GM12872 (cell line): ENCODE measurements at regions not wholly inside any gene's neighbourhood (a gene's known extent, or its start where the extent isn't known, plus 50 kb on each side); places are given as distances from the start of the nearest gene placed in this dataset.

ENCODE experiments used
- TF ChIP-seq, protein P1 (sequence below): IDR thresholded peaks from 3 replicates; pipeline ENCODE4 v1.5.1; 2011; ENCODE audit warnings: low read depth, mild to moderate bottlenecking, low read length, moderate library complexity; ENCODE audit not compliant: insufficient read depth

DNA sequence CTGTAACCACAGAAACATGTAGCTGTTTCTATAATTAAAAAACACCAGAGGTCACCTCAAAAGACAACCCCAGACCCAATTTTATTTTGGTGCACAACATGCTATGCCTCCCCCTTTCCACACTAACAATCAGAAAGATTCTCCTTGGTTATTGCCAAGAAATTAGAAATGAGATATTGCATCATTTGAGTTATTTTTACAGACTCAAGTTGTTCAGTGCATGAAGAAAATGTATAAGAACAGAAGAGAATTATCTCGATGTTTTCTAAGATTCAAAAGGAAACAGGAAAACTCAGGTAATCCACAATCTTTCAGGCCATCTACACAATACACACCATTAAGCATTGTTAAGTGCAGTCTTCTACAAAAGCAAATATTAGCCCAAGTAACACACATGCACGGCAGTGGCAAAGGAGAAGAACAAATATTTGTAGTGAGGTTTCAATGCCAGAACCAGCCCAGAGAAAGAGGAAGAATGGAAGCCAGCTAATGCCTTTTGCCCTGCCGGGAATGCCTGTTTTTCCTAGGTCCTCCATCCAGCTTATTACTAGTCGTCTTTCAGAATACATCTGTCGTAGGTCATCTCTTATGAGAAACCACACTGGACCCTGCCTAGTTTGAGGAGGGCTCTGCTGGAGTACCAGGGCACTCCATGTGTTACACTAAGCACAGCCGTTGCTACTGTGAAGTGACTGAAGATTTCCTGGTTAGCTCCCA, 67.6 kb upstream of the C1GALT1 start:
- TF ChIP-seq, protein P1, sequence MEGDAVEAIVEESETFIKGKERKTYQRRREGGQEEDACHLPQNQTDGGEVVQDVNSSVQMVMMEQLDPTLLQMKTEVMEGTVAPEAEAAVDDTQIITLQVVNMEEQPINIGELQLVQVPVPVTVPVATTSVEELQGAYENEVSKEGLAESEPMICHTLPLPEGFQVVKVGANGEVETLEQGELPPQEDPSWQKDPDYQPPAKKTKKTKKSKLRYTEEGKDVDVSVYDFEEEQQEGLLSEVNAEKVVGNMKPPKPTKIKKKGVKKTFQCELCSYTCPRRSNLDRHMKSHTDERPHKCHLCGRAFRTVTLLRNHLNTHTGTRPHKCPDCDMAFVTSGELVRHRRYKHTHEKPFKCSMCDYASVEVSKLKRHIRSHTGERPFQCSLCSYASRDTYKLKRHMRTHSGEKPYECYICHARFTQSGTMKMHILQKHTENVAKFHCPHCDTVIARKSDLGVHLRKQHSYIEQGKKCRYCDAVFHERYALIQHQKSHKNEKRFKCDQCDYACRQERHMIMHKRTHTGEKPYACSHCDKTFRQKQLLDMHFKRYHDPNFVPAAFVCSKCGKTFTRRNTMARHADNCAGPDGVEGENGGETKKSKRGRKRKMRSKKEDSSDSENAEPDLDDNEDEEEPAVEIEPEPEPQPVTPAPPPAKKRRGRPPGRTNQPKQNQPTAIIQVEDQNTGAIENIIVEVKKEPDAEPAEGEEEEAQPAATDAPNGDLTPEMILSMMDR = no peak

DNA sequence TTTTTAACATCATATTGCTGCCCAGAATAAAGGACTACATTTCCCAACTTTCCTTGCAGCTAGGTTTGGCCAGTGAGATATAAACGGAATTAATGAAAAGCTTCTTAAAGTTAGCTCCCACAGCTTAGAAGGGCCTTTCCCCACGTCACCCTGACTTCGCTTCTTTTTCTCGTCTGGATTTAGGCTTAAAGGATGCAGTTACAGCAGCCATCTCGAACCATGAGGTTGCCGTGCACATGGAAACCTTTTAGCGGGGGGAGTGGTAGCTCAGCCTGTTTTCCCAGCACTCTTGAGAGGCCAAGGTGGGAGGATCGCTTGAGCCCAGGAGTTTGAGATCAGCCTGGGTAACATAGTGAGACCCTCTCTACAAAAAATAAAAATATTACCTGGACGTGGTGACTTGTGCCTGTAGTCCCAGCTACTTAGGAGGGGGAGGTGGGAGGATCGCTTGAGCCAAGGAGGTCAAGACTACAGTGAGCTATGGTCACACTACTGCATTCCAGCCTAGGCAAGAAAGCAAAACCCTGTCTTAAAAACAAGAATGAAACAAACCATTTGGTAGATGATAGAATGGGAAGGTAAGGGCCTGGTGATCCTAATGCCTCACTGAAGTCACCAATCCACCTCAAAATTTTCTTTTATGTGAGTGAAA, 64.3 kb upstream of the C1GALT1 start:
- TF ChIP-seq, protein P1 = no peak

DNA sequence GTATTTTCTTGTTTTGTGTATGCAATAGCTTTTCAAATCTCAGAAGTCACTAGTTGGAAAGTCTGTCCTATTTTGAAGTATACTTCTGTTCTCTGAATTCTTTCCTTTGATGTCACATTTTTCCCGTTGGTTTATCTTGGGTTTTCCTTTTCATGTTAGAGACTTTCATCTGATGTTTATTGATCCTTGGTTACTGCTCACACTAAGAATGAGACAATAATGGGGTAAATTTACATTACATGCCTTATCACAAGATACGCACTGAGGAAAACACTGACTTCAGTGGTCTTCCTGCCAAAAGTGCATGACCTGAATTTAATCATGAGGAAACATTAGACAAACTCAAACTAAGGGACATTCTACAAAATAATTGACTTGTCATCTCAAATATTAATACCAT, 63.5 kb upstream of the C1GALT1 start:
- TF ChIP-seq, protein P1 = no peak

DNA sequence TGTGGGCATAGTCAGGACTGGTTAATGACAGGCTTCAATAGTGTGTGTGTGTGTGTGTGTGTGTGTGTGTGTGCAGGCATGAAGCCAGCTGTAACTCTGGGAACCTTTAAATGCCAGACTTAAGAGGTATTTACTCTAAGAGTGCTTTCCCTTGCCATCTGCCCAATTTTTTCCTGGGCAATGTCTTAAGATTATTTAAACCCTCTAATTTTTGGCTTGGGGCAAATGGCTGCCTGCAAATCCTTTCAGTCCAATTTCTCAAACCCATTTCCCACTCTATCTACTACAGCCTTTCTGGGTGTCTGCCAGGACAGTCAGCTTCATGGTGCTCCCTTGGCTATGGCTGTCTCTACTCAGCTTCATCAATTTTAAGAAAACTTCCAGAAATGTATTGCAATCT, 62.6 kb upstream of the C1GALT1 start:
- TF ChIP-seq, protein P1 = no peak

DNA sequence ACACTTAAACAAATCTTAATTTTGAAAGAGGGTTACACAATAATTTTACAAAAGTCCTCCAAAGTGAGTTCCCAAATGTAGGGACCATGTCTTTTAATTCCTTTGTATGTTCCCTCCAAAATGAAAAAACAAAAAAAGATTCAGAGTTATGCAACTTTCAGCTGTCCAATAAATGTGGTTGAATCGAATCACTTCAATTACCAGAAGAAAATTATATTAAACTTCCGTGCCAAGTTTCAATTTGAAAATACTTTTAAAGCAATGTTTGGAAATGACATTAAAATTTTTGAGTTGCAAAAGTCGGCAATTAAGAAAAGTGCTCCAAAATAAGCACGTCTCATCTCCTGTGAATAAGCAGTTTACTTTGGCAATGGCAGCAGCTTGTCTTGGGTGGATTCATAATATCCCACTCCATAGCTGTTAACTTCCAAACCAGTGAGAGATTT, 60.3 kb upstream of the C1GALT1 start:
- TF ChIP-seq, protein P1 = no peak

DNA sequence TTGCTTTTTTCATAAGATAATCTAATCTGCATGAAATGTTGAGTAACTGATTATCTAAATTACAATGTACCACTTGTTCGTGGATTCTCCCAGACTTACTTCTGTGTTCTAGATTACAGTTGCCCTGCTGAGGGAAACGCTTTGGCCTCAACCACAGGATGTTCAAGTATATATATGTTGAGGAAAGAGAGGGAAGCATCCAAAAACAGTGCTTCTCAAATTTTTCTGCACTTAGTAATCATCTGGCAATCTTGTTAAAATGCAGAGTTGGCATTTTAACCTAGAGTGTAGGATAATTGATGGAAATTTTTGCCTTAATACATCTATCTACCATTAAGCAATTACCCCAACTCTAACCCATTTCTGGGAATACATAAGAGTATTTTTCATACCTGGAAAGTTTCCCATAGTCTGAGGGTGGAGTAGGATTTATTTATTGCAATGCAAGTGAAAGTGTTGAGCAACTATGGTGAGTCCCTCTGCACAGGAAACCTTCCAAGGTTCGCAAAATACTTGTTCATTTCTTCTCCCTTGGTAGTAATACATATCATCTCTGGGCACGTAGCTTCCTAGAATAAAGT, 59.6 kb upstream of the C1GALT1 start:
- TF ChIP-seq, protein P1 = no peak

DNA sequence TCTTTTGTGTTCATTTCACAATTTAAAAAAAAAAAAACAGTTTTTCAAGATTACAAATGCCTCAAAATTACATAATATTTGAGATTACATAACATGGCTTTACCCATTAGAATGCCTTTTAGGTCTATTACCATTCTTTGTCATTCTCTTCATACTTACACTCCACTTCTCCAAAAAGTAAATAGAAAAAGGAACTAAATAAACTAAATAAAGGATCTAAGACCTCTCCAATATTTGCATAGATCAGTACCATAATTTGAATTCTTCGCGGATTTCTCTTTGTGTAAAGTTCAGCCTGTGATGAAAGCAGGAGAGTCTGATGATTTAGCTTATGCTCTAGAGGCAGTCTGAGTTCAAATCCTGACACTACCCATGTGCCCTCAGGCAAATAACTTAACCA, 56.4 kb upstream of the C1GALT1 start:
- TF ChIP-seq, protein P1 = no peak
